A204.1 (cell line): ENCODE measurements at regions not wholly inside any gene's neighbourhood (a gene's known extent, or its start where the extent isn't known, plus 50 kb on each side); places are given as distances from the start of the nearest gene placed in this dataset.
"Not testable (repeated sequence)": the region's sequence is repeated elsewhere in the genome, so short reads cannot be mapped to it uniquely, and the experiment has no call there.

Source experiments
- FAIRE-seq: peaks from 2 replicates; lab custom pipeline; 2012; peaks lifted over from hg19 to GRCh38; lab: Jason Lieb, UNC

DNA sequence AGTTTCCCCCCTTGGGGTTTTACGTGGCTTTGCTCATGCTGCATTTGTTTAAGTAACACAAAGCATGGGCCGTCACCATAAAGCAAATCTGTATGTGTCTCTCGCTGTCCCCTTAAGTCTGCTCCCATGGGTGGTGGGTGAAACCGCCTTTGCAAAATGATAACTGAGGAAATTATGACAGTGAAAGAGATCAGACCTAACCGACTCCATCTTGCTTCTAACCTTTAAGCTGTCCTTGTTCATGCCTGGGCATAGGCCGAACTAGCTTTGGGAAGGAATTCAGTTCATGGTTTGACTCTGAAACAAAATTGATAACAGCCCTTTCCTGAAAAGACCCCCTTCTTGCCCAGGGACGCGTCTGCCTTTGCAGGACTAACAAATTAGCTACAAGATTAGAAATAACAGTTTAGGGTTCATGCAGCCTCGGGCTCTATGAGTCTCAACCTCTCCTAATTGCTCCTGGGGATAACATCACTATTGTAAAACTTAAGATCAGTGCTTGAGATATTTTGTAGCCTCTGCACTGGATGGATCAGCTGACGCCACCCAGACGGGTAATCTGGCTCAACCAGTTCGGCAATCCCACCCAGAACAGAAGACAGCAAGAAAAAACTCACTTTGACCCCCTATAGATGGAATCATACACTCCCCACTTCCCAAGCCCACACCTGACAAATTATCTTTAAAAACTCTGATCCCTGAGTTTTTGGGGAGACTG lies 623.7 kb downstream of the TYW1 start:
- no peak for FAIRE-seq

DNA sequence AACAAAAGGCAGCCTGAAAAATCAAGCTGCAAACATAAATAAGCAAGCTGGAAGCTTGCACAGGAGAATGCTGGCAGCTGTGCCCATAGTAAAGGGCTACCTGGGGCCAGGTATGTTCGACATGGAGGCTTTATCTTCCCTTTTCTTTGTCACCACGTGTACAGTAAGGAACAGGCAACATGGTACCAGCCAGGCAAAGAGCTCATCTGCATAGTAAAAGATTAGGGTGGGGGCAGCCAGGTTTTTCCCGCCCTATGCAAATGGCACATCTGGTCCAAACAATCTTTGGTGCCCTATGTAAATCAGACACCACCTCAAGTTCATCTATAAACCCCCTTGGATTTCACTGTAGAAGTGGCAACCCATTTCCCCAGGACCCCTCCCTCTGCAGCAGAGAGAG lies 625.1 kb downstream of the TYW1 start:
- no peak for FAIRE-seq

DNA sequence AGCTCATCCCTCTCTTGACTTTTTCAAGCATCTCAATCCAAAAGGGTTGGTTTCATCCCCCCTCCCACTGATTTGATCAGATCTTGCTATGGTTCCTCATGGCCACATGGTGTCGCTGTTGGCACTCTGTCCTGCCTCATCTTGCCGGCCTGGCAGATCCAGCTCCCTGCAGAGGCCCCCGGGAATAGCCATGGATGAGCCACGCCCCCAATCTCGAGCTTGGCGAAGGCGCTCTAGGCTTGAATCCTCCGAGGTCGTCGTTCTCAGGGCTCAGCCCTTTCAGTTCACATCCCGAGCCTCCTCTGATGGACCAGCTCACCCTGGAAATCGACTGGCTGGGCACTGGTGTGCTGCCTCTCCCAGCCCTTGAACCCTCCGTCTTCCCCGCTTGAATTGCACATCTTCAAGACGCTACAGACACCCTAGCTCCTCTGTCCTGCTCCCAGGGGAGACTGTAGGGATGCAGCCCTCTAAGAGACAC lies 628.7 kb downstream of the TYW1 start:
- FAIRE-seq: no peak

DNA sequence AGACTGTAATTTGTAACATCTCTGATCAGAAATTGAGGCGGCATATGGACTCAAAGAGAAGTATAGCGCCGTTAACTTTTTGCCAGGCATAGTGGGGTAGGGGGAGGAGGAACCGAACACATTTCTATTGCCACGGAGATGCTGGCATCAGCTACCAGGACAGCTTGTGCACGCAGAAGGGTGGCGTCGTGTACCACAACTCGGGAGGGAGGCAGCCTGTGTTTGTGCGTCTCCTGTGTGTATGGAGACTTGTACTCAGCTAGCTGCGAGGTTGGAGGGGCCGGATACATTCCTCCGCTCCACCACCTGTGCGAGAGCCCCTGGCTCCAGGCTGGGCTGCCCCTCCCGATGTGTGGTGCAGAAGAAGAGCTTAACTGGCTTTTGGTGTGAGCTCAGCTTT lies 634.8 kb downstream of the TYW1 start:
- no peak for FAIRE-seq

DNA sequence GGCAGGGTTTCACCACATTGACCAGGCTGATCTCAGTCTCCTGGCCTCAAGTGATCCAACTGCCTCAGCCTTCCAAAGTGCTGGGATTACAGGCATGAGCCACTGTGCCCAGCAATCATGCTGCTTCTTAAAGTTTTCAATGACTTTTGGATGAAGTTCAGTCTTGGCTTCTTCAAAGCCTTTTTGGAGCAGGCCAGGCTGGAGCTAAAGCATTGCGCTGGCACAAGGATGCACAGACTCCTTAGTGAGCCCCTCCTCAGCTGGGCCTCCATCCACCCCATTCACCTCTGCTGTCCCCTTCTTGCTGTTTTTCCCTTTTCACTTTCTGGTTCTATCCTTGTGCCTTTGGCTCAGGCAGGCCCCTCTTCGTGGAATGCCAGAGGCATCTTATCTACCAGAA lies 638.6 kb downstream of the TYW1 start:
- no peak for FAIRE-seq

DNA sequence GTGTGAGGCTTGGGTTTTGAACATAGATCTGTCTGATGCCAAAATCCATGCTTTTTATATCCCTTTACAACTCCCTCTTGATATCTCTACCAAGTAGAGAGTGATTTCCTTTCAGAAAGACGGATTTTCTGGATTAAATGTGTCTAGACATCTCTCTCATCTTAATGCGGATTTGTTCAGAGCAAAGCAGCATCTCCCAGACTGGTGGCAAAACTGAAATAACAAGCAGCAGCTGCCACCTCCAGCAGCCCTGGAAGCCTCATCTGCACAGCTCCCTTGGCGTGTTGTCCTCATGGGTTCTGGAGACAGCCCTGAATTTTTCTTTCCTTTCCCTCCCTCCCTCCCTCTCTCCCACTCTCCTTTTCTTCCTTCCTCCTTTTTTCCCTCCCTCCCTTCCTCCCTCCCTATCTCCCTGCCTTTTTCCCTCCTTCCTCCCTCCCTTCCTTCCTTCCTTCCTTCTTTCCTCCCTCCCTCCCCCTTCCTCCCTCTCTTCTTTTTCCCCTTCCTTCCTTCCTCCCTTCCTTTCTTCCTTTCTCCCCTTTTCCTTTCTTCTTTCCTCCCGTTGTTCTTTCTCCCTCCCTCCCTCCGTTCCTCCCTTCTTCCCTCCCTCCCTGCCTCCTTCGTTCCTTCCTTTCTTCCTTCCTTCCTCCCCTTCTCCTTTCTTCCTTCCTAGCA lies 639.9 kb downstream of the TYW1 start:
- no peak for FAIRE-seq

DNA sequence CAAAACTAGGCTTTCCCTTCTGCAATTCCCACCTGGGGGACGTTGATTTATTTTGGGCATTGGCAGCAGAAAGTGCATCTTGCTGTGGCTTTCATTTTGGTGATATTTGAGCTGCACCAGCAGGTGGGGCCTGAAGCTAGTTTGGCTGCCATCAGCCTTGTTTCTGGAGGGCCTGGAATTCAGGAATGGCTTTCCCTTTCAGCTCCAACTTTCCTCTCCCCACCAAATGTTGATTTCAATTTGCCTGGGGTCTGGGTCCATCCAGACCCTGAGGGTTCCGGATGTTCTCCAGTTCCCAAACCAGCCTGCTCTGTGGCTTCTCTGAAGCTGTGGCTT lies 640.4 kb downstream of the TYW1 start:
- FAIRE-seq: no peak

DNA sequence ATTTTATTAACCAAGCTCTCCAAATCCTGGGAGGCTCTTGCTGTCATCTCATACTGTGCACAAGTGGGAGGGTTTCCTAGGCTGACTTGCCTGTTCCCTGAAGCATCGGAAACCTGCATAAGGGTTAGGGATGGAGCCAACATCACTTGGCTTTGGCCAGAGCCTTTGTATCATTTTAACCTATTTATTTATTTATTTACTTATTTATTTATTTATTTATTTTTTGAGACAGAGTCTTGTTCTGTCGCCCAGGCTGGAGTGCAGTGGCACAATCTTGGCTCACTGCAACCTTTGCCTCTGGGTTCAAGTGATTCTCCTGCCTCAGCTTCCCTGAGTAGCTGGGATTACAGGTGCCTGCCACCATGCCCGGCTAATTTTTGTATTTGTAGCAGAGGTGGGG lies 645.9 kb downstream of the TYW1 start:
- FAIRE-seq: not testable (repeated sequence)

DNA sequence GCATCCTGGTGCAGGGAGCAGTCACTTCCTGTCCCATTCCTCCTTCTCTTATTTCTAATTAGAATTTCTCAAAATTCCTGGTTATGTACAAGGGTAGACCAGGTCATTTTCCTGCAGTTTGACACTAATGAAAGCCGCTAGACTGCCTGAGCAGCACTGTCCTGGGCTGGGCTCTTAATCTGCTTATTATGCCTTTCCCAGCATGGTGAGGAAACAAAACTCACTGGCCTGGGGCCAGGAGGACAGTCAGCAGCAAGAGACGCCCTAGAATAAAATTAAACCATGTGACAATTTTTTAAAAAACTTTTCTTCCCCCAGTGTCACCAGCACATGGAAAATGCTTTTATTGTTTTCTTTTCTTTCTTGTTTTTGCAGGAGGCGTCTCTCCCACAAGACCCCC lies 647.5 kb downstream of the TYW1 start:
- FAIRE-seq: no peak

DNA sequence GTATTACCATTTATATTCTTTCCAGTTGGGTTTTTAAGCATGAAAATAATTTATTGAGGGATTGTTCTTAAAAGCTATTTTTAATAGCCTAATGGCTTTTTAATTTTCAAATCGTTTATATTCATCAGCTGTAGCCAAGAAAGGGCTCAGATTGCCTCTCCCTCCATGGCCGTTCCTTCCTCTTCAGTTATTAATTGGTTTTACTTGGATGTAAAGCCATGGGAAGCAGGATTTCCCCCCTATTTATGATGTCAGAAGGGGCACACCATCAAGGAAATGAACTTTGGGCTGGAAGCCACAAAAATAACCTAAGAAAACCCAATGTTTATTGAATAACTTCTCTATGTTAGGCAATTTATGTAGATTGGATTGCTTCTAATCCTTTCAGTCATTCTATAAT lies 656.3 kb downstream of the TYW1 start:
- FAIRE-seq: no peak

DNA sequence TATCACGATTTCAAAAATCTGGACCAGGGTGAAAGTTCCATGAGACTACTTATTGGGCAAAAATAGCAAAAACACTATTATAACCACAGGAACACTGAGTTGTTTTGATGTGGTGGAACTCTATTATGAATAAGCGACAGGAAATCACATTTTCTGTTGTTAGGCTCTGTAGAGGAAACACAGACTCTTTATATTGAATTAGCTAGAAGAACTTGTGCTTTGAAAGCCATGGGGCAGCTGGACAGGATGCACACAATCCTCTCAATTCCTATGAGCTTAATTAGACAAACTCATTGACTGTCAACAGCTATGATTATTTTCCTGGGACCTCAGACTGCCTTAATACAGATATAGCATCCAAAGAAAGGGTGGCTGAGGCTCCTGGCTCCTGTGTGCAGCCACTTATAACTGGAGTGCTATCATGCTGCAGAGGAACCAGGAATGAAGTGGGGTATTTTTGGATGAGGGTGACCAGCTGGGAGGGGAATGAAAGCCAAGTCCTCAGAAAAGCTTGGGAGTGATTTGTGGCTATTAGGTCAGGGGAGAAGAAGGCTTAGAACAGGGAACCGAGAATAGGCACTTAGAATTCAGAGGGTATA lies 657.3 kb downstream of the TYW1 start:
- no peak for FAIRE-seq

DNA sequence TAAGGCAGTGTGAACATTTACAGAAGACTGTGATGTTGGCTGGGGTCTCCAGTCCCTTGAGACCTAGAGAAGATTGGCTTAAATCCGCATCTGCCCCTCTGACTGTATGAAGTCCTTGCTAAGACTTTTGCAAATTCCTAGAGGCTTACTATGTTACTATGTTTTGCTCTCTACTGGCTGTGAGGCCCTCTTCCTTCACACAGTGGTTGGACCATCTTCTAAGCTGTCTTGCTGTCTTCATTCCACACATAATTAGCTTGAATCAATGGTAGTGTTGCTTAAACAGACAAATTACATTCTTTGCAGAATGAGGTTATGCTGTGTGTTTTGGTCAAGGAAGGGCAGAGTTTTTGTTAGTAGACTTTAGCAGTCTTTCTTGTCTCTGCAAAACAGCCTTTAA lies 658.0 kb downstream of the TYW1 start:
- FAIRE-seq: no peak

DNA sequence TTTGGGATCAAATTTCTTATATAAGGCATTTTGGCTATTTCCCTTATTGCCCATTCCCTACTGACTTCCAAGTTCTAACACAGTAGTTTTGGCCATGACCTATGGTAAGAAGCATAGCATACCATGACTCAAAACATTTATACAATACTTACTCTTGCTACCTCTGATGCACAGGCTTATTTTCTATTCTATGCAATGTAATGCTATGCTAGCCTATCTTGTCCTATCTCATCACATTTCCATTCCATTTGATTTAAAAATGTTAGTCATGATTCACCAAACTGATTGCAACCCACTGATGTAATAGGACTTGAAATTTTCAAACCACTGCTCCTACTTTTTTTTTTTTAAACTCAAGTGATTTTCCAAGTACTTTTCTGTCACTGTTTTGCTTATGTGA lies 658.5 kb downstream of the TYW1 start:
- no peak for FAIRE-seq

DNA sequence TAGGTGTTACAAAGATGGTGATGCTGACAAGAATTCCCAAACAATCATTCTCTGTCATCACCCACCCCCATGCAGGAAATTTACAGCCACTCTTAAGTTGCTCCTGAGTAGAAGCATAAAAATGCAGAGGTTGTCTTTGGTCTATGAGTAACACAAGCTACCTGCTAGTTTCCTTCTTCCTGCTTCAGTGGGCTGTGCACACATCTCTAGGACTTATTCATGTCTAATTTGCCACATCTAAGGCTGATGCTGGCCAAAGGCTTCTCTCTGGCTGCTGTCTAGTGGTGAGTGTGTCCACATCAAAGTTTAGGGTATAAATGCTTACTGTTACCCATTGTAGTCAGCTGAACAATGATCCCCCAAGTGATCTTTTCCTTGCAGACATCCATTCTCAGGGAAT lies 662.5 kb downstream of the TYW1 start:
- FAIRE-seq: no peak

DNA sequence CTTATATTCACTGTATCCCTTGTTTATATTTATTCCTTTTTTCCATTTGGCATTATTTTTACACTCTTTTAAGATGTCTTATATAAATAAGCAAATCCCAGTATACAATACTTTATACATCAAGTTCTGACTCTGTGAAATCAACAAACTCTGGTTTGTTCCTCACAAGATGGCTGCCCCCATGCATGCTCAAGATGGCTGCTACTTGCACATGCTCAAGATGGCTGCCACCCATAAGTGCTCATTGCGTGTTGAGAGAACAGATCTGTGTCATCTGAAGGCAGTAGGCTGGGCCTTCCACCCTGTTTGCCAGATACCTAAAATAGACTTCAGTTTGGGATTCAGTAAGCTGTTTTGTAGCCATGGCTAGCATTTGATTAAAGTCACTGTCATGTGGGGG lies 666.2 kb downstream of the TYW1 start:
- no peak for FAIRE-seq

DNA sequence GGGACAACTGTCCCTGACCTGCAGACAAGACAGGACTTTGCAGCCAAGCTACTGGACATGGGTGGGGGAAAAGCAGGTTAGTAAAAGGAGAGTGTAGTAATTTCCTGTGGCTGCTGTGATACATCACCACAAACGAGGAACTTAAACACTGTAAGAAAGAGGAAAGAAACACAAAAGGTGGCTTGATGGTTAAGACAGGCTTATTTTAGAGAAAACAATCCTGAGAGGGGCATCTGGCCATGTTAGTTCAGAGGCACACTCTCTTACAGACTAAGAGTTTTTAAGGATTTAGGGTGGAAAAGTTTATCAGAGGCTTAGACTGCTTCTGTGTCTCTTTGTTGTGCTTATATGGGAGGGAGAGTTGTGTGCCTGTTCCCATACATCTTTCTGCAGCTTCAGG lies 667.0 kb downstream of the TYW1 start:
- FAIRE-seq: no peak

DNA sequence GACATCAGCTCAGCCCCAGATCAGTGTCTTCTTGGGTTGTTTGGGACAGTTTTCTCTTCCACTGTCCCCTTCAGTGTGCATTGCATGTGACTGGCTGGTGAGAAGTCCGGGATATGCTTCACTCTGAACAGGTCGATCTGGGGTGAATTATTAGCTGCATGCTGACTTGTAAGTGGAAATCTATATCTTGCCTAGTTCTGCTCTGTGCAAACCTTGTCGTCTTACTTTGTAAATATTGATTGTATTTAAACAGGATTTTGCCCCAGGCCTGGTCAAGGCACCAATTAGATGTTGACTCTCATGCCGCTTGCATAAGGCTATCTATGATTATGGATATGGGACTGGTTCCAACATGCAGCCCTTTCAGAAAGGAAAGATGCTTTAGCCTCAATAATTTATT lies 669.7 kb downstream of the TYW1 start:
- FAIRE-seq: not testable (repeated sequence)

DNA sequence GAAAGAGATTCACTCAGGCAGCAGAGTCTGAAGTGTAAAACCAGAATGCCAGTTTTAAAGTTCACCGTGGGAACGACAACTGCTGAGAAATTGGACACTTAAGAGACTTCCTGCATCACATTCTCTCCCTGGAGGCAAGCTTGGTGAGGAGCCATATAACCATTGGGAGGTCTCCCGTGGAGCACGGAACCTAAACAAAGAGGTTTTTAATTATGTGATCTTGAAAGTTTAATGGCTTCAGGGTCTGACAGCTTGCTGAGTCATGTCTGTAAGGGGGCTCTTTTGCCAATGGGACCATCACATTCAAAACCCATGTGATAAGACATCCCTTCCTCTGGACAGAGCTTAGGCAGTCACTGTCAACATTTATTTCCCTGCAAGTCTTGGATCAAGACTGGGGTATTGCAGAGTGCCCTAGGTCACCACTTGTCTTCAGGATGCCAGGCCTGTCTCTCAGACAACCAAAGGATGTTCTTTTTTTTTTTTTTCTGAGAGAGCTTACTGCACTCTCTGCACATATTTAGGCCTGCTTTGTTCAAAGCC lies 674.4 kb downstream of the TYW1 start:
- FAIRE-seq: no peak

DNA sequence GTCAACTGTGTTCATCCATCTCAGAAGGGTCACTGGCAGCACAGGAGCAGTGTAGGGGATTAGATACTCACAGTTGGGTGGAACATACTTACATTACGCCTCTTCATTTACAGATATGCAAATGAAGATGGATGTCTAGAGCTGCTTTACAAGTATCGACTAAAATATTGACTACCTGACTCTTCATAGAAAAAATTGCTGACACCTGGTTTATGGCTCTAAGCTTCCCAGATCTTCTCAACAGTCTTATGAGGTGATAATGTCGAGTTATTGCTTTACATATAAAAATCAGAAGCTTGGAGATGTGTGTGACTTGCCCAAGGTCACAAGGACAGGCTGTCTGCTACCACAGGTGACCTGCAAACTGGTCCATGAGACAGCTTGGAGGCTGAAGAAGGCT lies 677.2 kb downstream of the TYW1 start:
- FAIRE-seq: no peak

DNA sequence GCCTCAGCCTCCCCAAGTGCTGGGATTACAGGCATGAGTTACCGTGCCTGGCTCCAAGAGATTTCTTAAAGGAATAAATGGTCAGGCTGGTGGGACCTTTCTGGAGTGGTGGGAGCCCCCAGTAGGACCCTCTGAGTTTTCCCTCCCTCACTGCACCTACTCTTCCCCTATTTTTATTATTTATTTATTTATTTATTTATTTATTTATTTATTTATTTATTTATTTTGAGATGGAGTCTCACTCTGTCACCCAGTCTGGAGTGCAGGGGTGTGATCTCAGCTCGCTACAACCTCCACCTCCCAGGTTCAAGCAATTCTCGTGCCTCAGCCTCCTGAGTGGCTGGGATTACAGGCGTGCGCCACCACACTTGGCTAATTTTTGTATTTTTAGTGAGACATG lies 678.2 kb downstream of the TYW1 start:
- FAIRE-seq: not testable (repeated sequence)

DNA sequence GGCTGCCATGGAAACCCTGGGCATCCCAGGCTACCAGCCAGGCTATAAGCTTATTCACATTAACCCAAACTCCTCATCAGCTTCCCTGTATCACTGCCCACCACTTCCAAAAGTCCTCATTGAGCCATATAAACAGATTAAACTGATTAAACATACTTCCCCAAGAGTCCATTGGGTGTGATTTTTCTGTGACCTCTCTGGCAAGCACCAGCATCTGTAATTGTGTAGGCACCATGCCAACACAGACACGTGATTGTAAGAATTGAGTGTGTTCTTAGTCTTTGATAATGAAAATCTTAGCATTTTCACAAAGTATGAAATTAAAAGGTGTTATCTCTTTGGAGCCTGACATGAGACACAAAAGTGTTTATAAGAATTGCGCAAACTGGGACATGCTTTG lies 679.3 kb downstream of the TYW1 start:
- no peak for FAIRE-seq

DNA sequence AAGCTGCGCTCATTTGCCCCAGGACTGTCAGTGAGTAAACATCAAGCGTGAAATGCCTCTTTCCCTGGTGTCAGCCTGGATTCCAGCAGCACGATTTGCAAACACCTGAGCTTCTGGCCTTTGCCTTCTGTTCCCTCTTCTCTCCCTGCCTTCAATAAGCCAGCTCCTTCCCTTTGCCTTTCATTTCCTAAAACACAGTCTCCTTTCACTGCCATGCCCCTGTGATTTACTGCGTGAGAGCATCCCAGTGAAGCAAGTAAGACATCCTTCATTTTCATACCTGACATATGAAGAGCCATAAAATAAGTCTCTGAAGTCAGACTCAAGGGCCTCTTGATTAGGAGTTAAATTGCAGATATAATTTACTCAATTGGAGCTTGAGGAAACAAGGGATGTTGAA lies 681.8 kb downstream of the TYW1 start:
- no peak for FAIRE-seq

DNA sequence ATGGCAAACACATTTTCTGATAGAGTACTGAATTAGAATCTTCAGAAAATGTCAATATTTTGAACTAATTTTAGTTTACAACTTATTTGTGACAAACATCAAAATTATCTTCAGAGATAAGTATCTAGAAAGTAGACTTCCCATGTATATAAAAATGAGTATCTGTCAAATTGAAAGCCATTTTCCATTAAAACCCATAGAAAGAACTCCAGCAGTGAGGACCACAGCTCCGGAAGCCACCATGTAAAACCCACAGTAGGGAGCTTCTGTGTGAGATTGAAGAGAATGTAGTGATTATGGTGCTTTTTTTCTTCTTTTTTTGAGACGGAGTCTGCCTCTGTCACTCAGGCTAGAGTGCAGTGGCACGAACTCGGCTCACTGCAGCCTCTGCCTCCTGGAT lies 687.0 kb downstream of the TYW1 start:
- no peak for FAIRE-seq

DNA sequence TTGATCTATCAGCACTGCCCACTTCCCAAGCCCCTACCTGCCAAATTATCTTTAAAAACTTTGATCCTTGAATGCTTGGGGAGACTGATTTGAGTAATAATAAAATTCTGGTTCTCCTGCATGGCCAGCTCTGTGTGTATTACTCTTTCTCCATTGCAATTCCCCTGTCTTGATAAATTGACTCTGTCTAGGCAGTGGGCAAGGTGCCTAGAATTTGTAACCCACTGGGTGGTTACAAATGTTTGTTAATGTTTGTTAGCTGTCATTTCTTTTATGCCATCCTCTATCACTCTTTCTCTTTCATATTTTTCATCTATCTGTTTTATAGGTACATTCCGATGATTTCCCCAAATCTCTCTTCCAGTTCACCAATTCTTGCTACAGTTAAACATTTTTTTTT lies 694.1 kb downstream of the TYW1 start:
- no peak for FAIRE-seq
